H1 (cell line): ENCODE measurements at regions not wholly inside any gene's neighbourhood (a gene's known extent, or its start where the extent isn't known, plus 50 kb on each side); places are given as distances from the start of the nearest gene placed in this dataset.

ENCODE experiments used
- CTCF ChIP-seq, 3 experiments: IDR thresholded peaks; 1 replicate in 2 of 3; 2 replicates in 1 of 3; pipeline versions ENCODE4 v1.5.1 to v1.6.1; 2011; ENCODE audit warnings: low read length in 3 of 3, mild to moderate bottlenecking in 3 of 3, inconsistent platforms in 2 of 3, low read depth in 1 of 3, moderate library complexity in 1 of 3; ENCODE audit not compliant: insufficient read depth in 1 of 3; ENCODE audit errors: control extremely low read depth in 1 of 3
- EZH2 ChIP-seq: fragments of 200-600 bp; sonication (generic); IDR thresholded peaks from 2 replicates; pipeline ENCODE4 v1.7.1; 2012; ENCODE audit warnings: low read depth, mild to moderate bottlenecking, moderate library complexity, low read length, inconsistent platforms; ENCODE audit not compliant: severe bottlenecking
- POLR2AphosphoS5 ChIP-seq: IDR thresholded peaks from 2 replicates; pipeline ENCODE4 v1.6.1; 2011; ENCODE audit warnings: low read depth, low read length
- RAD21 ChIP-seq, 2 experiments: IDR thresholded peaks in 1 of 2; conservative IDR thresholded peaks in 1 of 2; 2 replicates each; pipeline ENCODE4 v1.6.1; 2011; ENCODE audit warnings: low read depth in 2 of 2, low read length in 2 of 2, improper control_type of control experiment in 1 of 2, inconsistent platforms in 1 of 2, mild to moderate bottlenecking in 1 of 2, moderate library complexity in 1 of 2

DNA sequence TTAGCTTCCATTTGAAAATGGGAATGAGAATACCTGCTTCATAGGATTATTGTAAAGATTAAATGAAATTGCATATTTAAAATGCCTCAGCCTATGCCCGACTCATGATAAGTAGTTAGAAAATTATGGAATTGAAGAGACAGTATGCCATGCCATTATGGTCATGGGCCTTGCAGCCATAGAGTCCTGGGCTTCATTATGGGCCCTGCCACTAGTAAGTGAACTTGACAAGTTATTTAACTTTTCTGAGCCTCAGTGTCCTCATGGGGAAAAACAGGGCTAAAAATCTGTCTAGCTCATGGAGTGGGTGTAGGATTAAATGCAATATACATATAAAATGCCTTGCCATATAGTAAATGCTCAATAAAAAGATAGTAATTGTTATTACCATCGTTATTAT is 133.2 kb downstream of the NPIPB5 start:
- TF ChIP-seq EZH2, result no peak
- TF ChIP-seq CTCF (IDR thresholded peaks at IDR 0.05; ENCODE audit: control extremely low read depth in 1 of 3, insufficient read depth in 1 of 3, low read depth in 1 of 3, low read length in 3 of 3), result no peak
- no peak for TF ChIP-seq RAD21 (IDR thresholded peaks at IDR 0.05 in 1 of 2, conservative IDR thresholded peaks at IDR 0.05 in 1 of 2; ENCODE audit: low read depth in 2 of 2, low read length in 2 of 2)
- TF ChIP-seq POLR2AphosphoS5, result no peak
